Fibroblast of skin of right biceps (primary cell): ENCODE measurements at regions not wholly inside any gene's neighbourhood (a gene's known extent, or its start where the extent isn't known, plus 50 kb on each side); places are given as distances from the start of the nearest gene placed in this dataset.
A peak's percentile ranks its signal among the peaks of the same experiment; 100 is the strongest.
"Not testable (repeated sequence)": the region's sequence is repeated elsewhere in the genome, so short reads cannot be mapped to it uniquely, and the experiment has no call there.

Experiments used
- DNase-seq: peaks from one replicate; pipeline ENCODE4 v3.0.0-alpha.2; 2013

DNA sequence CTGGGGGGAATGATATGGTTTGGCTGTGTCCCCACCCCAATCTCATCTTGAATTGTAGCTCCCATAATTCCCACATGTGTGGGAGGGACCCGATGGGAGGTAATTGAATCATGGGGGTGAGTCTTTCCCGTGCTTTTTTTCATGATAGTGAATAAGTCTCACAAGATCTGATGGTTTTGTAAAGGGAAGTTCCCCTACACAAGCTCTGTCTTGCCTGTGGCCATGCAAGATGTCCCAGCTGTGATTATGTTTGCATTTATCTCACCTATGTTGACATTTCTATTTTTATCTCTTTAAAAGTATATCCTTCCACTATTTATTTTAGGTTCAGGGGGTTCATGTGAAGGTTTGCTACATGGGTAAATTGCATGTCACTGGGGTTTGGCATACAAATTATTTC lies 323.9 kb upstream of the GLI3 start:
- no peak for DNase-seq

DNA sequence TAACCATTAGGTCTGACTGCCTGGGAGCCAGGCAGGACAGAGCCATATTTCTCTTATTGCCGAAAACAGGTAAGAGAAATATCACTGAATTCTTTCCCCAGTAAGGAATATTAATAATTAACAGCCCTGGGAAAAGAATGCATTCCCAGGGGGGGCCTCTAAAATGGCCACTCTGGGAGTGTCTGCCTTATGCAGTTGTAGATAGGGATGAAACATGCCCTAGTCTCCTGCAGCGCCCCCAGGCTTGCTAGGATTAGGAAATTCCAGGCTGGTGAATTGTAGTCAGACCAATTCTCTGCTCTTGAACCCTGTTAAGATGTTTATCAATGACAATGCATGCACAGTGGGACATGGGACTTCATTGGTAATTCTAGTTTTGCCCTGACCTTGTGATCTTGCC lies 317.9 kb upstream of the GLI3 start:
- not testable (repeated sequence) for DNase-seq

DNA sequence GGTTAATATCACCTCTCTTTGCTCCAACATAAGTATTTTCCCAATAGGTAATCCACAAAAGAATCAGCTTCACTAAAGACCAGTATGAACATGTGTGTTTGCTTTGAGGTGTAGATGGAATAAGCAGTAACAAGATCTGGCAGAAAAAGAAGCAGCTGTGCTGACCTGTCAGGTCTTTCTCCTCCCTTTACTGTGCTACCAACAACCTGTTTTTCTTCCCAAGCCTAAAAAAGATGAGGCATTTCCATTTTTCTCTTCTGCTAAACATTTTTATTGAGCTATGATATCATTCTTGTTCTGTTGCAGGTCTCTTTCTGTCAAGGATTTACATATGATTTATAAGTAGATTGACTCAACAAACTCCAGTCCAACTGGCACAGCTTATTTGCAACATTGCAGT lies 315.2 kb upstream of the GLI3 start:
- DNase-seq, result no peak

DNA sequence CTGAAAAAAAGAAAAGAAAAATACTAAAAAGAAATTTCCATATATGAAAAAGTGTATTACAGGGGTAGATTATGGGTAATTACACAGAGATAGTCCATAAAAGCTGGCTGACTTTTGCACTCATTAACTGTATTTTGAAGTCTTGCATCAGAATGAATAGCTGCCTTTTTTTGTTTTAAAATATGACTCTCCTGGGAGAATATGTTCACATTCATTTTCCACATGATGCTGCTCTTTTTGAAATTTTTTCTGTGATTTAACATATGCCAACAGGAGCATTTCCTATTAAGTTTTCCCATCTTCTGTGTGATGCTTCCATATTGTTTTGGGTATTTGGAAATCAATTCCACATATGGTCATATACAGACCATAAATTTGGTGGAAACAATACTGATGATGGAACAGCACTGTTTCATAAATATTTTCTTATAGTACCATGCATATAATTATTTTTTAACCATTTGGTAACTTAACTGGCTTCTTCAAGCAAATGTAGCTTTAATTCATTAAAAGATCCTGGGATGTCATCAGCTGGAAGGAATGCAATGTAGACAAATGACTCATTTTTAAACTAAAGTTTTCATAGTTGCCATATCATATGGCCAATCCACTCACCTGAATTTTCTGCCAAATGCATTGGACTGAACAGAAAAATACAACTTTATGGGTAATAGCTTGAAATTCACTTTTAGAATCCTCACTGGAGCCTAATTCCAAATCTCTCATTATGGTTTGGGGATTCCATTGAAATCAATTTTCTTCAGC lies 313.9 kb upstream of the GLI3 start:
- DNase-seq, result peak; percentile 34

DNA sequence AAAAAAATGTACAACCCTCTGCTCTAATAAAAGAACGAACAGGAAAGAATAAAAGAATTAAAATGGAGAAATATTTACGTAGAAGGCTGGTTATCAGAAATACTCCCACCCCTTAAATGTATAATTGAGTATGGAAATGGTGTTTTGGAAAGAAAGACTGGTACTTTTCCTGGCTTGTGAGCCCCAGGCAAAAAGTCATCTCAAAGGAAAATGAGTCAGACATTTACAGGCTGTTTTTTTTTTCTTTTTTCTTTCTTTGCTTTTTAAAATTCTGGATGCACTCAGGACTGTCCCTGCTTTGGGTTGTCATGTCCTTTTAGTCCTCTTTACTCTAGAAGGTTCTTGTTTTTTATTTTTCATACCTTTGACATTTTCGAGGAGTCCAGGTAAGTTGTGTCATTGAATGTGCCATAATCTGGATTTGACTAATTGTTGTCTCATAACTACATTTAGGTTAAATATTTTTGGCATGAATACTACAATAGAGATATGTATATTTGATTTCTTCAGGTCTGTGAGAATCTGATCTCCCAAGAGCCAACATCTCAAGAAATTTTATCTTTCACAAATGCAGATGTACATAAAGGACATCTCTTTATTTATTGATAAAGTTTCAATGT lies 313.0 kb upstream of the GLI3 start:
- DNase-seq, result no peak

DNA sequence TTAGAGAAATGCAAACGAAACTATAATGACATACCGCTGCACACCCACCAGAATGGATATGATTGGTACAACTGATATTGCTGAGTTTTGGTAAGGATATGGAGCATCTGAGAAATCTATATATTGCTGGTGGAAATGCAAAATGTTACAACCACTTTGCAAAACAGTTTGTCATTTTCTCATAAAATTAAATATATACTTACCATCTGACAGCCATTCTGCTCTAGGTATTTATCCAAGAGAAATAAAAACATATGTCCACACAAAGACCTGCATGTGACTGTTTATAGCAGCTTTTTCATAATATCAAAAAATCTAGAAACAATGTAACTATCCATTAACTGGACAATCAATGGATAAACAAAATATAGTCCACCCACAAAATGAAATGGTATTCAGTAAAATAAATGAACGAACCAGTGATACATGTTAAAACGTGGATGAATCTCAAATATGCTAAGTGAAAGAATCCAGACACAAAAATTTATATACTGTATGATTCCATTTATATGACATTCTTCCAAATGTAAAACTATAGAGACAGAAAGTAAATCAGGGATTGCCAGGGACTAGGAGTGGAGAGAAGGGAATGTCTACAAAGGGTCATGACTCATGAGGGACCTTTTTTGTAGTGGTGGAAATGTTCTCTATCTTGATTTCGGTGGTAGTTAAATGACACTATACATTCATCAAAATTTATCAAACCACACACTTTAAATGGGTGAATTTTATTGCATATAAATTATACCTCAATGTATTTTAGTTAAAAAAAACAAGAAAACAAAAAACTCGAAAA lies 312.0 kb upstream of the GLI3 start:
- peak; percentile 21 for DNase-seq

DNA sequence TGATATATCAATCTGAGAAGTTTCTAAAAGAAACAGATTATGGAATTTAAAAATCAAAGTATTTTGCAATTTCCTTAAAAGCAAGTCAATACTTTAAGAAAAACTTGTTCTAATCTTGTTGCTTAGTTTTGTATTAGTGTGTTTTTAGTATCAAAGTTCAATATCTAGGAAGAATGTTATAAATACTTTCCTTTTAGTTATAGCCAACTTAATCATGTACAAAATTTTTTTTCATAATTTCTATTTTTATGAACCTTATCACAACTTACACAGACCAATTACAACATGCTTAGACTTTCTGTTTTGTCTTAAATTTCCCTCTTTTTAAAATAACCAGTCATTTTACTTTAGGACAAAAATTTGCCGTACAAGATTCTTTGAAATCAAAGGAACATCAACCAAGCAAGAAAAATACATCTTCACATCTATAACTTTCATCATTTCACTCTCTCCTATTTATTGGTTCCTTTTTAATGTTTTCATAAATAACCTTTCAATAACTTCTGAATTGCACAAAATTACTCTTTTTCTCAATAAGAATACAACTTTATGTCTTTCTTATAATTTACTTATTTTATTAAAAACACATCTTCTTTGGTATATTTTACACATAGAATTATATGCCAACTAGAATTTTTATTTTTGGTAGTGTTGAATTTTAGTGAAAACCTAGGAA lies 308.2 kb upstream of the GLI3 start:
- no peak for DNase-seq

DNA sequence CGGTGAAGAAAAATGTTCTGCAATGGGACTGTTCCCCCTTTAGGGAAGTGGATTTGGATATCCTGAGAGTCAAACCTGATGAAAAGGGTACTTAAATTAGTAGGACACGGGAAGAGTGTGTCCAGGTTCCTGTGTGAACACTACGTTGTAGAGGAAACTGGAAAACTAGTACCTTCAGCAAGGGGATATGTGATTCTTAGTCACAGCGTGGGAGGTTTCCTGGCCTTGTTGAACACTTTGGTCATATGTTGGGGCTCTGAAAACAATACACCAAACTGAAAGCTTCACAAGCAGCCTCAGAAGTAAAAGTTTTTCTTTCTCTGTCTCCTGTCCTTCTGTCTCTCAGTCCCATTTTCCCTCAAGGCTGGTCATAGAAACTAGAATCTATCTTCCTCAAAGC lies 306.9 kb upstream of the GLI3 start:
- DNase-seq, result no peak

DNA sequence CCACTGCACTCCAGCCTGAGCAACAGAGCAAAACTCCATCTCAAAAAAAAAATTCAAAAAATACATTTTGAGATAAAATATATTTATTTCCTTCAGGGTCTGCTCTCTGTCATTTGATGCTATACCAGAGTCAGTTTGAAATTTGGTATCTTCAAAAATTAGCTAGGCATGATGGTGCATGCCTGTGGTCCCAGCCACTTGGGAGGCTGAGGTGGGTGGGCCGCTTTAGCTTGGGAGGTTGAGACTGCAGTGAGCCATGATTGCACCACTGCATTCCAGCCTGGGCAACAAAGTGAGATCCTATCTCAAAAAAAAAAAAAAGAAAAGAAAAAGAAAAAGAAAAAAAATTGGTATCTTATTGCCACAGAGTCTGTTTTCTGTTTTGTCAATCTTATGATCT lies 305.4 kb upstream of the GLI3 start:
- DNase-seq, result not testable (repeated sequence)

DNA sequence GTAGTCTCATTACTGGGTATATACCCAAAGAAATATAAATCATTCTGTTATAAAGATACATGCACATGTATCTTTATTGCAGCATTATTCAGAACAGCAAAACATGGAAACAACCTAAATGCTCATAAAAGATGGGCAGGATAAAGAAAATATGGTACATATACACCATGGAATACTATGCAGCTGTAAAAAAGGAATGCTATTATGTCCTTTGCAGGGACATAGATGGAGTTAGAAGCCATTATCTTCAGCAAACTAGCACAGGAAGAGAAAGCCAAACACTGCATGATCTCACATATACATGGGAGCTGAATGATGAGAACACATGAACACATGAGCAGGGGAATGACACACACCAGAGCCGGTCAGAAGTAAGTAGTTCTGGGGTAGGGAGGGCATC lies 297.4 kb upstream of the GLI3 start:
- no peak for DNase-seq

DNA sequence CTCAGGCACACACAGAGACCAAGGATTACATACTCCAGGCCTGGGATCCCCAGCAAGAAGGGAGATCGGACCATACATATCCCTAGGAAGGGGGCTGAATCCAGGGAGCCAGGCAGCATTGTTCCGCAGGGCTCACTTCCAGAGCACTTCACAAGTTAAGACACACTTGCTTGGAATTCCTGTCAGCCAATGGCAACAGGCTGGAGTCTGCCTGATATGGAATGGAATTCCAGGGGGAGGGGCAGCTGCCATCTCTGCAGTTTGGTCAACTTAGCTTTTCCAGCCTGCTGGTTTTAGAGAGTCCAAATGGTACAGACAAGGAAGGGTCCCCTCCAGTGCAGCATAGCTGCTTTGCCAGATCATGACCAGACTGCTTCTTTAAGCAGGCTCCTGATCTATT lies 290.0 kb upstream of the GLI3 start:
- peak; percentile 41 for DNase-seq

DNA sequence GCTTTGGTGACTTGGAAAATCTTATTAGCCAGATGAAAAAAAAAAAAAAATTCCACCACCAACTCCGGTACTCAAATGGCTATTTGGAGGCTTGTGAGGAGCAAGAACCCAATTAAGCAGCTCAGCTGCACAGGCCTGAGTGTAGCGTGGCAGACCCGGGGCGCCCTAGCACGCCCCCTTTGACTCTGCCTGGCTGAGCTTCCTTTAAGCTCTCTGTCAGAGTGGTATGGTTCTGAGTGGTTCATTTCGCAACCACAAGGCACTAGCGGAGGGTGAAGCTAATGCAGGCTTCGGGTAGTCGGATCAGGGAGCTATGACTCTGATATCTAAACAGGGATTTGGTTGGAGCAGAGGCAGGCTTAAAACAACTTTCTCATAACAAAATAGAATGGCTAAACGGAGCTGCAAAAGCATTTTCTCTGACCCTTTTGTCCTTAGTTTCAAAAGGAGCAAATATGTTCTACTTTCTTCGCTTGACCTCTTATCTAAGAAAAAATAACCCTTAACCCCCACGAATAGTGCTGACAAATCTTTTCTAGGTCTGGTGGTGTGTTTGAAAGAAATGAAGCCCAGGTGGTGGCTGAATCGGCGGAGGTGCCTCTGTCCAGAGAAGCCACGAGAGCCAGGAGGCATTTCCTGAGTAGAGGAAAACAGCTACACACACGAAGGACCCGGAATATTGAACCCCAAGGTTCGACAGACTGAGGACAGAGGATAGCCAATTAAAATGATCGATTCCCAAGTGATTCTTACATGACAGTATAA lies 285.4 kb upstream of the GLI3 start:
- no peak for DNase-seq

DNA sequence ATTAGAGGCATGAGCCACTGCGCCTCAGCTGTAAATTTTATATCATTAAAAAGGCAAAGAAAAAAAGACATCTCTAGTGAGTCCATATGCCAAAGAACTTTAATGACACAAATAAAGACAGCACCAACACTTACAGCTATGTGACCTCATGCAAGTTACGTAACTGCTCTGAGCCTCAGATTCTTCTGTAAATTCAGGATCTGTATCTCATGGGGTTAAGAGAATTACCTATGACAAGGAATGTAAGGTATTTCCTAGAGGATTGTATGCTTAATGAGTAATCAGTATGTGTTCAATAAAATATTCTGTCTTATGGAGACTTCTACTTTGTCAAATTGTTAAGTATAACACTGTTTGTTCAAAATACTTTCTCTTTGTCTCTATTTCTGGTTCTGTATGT lies 274.0 kb upstream of the GLI3 start:
- DNase-seq, result peak; percentile 74

DNA sequence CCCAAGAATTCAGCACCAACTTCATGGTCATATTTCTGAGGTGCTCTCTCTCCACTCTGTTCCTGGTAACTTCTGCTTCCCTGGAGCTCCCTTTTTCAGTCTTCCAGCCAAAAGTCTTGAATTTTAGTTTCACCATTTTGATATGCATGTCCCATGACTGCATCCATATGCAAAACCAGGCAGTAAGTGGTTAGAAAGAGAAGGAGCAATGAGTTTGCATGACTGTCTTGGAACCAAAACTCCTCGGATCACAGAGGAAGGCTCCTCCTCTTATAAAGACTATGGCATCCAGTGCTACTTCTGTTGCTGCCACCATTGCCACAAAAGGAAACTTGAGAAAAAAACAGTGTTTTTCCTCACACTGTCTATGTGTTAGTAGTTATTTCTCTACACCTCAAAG lies 269.1 kb upstream of the GLI3 start:
- no peak for DNase-seq

DNA sequence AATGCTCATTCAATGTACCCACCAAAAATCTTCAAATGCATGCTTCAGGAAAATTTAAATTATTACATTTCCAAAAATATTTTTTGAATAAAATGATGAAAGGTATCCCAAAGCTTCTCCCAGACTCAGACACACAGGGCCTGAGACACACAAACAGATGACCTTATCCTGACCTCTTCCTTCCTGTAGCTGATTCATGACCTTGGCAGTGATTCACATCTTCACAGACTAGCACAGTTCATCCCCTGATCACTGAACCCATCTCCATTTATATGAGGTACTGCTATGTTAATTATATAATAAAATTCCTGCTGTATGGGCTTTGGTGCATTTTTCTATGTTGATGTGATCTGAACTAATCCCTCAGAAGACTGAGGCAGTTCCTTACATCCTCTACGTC lies 265.0 kb upstream of the GLI3 start:
- peak; percentile 89 for DNase-seq

DNA sequence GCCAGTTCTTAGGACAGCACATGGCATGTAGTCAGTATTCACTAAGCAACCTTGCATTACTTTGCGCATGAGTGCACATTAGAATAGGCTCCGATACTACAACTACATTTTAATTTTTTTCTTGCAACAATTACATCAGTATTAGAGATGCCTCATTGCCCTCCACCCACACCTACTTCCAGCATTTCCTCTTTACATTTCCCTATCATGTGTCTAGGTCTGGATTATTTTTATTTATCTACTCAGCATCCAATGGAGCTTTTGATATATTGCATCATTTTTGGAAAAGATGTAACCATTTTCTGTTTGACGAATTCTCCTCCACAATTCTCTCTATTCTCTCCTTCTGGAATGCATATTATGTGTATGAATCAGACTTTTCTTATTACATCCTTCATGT lies 258.2 kb upstream of the GLI3 start:
- DNase-seq, result peak; percentile 47

DNA sequence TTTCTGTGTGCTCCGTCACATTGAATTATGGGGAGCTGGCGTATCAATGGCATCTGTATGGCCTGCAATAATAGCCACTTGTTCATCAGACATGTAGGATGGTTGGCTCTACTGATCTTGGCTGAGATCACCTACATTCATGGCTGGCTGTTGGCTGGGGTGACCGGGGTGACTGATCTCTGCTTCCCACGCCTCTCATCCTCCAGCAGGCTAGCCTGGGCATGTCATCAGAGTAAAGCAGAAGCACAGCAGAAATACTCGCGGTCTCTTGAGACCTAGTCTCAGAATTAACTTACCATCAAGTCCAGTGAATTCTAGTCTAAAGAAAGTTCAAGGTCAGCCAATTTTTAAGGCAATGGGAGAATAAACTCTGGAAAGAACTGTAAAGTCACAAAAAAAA lies 257.7 kb upstream of the GLI3 start:
- no peak for DNase-seq

DNA sequence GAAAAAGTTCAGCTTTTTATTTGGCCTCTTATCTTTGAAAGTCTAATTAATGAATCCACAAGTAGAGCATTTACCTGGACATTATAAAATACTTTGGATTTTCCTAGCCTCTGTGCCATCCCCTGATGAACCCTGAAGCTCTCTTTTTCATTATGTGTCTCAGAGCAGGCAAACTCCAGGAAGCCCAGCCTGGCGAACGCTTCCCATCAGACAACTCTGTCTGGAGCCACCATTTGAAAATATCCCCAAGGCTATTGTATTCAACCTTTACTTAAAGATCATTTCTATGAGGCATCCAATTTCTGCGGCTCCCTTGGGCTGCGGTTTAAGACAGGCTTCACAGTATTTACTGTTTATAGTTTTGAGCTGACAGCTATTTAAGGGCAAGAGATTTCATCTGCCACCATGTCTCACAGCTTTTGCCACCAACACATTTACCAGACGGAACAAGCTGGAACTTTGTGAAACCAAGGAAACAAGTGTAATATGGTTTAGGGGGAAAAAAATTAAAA lies 257.2 kb upstream of the GLI3 start:
- DNase-seq, result no peak

DNA sequence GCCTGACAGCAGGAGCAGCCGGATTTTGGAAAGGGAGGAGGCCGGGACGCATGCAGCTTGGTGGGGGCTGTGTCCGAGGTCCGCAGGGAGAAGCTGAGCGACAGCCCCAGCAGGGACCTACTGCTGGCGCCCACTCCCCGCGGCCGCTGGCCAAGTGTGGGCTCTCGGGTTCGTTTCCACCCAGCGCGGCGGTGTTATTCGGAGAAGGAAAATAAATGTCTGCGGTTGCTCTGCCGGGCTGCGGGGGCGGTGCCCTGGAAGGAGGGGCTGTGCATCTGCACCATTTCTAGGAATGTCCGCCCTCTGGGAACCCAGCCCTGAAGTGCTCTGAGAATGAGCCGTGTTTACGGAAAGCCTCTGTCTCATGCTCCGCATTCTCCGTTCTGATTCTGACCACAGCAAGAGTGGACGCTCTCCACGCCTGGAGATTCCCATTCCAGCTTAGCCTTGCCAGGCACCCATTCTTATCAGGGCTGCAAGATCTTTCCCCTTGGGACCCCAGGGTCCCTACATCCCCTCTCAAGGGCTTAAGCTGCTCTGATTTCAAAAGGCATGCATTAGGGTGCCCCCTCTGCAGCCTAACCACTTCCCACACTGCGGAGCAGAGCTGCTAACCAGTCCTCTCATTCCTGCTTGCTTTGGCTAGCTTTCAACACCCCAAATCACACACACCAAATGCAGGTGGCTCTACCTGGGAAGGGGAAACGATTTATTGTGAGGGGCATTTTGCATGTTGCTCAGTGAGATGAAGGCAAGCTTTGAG lies 256.6 kb upstream of the GLI3 start:
- DNase-seq, result peak; percentile 90

DNA sequence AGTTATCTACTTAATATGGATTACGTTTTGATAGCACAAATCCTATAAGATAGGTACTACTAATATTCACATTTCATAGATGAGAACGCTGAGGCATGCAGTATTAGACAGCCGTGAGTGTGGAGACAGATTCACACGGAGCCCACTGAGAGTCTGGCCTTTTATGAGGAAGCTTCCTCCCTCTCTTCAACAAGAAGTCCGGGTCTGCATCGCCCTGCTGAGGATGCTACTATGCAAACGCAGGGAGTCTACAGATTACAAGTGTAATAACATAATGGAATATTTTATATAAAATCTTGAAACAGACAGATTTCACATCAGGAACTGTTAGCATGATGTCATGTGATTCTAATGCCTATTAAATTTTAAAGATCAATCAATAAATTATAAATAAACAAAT lies 255.9 kb upstream of the GLI3 start:
- no peak for DNase-seq

DNA sequence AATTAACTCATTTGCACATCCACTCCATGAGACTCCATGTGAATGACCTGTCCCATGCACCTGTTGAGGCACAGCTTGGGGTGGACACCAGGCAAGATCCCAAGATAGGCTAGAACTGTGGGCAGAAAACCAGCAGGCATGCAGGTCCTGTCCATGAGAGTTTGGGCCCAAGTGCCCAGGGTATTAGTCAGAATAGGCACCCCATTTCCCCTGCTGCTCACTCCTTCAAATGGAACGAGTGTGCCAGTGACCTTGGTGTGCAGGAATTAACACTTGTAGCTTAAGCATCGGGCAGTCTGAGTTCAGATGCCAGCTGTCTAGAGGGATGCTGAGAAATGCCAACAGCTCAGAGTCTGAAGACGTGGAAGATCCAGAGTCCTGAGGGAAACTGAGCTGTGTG lies 254.1 kb upstream of the GLI3 start:
- DNase-seq, result no peak

DNA sequence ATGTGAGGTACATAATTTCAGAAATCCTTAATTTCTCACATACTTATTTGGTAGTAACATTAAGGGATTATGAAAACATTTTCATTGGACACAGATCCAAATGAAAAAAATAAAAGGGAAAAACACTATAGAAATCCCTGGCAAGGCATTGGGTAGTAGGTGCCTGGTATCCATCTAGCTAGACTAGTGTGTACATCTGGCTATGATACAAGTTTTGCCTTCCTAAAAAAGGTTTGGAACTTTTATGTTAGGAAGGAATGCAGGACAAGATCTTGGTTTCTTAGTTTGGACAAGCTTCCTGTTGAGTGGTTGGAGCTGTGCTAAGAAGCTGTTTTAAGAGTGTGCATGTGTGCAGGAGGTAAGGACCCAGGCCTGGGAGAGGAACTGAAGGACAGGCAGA lies 252.3 kb upstream of the GLI3 start:
- DNase-seq, result no peak
